ENCODE measurements at regions not wholly inside any gene's neighbourhood (a gene's known extent, or its start where the extent isn't known, plus 50 kb on each side); places are given as distances from the start of the nearest gene placed in this dataset.

DNA sequence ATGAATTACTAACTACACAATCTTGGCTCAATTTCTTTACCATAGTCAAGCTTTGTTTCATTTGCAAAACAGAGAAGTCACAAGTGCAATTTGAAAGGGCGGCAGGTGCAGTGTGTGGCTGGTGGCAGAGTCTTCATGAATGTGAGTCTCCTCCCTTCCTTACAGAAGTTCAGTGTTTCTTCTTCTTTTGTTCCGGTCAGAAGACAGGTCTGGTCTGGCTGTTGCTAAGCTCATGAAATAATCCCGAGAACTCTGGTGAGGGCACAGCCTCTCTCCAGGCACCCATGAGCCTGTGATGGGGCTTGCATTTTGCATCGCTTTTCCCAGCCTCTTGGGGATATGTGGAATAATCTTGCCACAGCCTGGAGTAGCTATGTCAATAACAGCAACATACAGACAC, 824.8 kb upstream of the SALL3 start:
- H3K4me3 ChIP-seq (ENCODE audit: low read depth, low read length), result no peak overlapping the region
- no peaks in the 10 kb centered on the region for H3K4me1 ChIP-seq (ENCODE audit: control insufficient read depth, insufficient read depth, low read length, unreplicated experiment)
- no peak overlapping the region for H2AFZ ChIP-seq (ENCODE audit: low read length, unreplicated experiment)
- no peaks in the 10 kb centered on the region for H3K36me3 ChIP-seq (ENCODE audit: insufficient read depth, low read length)
- H3K27me3 ChIP-seq (ENCODE audit: insufficient read depth, low read length), result no peaks in the 10 kb centered on the region
- no peaks in the 10 kb centered on the region for H3K79me2 ChIP-seq (ENCODE audit: control insufficient read depth, insufficient read depth, low read length, unreplicated experiment)
- no peak overlapping the region for H3K27ac ChIP-seq (ENCODE audit: low read depth, low read length)

DNA sequence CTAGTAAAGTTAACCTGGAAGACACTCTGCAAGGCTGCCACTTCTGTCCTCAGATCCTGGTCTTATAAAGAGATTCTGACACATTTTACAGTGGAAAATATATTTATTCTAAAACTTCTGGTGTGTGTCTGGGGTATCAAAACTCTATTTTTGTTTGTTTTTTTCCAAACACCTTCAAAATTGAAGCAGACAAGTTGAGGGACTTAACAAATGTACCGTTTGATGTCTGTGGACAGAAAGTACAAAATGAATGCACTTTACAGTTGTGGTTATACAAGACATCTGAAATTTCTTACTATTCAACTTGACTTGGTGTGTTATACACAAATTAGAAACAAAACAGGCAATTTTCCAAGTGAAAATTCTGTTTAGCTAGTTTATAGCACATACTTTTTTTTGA, 823.2 kb upstream of the SALL3 start:
- H3K79me2 ChIP-seq (ENCODE audit: control insufficient read depth, insufficient read depth, low read length, unreplicated experiment), result no peaks in the 10 kb centered on the region
- no peak overlapping the region for H2AFZ ChIP-seq (ENCODE audit: low read length, unreplicated experiment)
- H3K27ac ChIP-seq (ENCODE audit: low read depth, low read length), result no peak overlapping the region
- H3K36me3 ChIP-seq (ENCODE audit: insufficient read depth, low read length), result no peaks in the 10 kb centered on the region
- no peak overlapping the region for H3K4me3 ChIP-seq (ENCODE audit: low read depth, low read length)
- no peaks in the 10 kb centered on the region for H3K4me1 ChIP-seq (ENCODE audit: control insufficient read depth, insufficient read depth, low read length, unreplicated experiment)
- no peaks in the 10 kb centered on the region for H3K27me3 ChIP-seq (ENCODE audit: insufficient read depth, low read length)

DNA sequence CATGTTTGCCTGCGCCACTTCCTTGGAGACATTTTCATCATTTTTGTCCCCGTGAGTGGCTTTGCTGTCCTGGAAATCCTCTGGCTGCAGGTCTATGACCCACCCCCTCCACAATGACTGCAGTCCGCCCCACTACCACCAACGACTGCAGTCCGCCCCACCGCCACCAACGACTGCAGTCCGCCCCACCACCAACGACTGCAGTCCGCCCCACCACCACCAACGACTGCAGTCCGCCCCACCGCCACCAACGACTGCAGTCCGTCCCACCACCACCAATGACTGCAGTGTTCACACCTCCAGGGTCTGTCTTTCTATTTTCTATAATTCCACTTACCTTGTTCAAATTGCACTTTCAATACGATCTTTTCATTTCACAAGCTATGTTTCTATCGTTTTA, 820.7 kb upstream of the SALL3 start:
- Histone ChIP-seq H3K4me3 (ENCODE audit: low read depth, low read length) (no peak overlapping the region), H3K79me2 (ENCODE audit: control insufficient read depth, insufficient read depth, low read length, unreplicated experiment) (no peaks in the 10 kb centered on the region), H3K27ac (ENCODE audit: low read depth, low read length) (no peak overlapping the region), H3K4me1 (ENCODE audit: control insufficient read depth, insufficient read depth, low read length, unreplicated experiment) (no peaks in the 10 kb centered on the region), H3K36me3 (ENCODE audit: insufficient read depth, low read length) (no peaks in the 10 kb centered on the region), H2AFZ (ENCODE audit: low read length, unreplicated experiment) (no peak overlapping the region), H3K27me3 (ENCODE audit: insufficient read depth, low read length) (no peaks in the 10 kb centered on the region)

DNA sequence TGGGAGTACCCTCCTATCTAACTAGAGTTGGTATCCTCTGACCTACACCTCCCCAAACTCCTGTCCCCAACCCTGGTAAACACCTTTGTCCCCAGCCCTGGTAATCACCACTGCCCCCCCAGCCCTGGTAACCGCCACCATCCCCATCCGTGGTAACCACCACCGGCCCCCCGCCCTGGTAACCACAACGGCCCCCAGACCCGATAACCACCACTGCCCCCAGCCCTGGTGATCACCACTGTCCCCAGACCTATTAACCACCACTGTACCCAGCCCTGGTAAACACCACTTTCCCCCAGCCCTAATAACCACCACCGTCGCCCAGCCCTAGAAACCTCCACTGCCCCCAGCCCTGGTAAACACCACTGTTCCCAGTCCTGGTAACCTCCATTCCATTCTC, 820.2 kb upstream of the SALL3 start:
- H3K27ac ChIP-seq (ENCODE audit: low read depth, low read length), result no peak overlapping the region
- H3K79me2 ChIP-seq (ENCODE audit: control insufficient read depth, insufficient read depth, low read length, unreplicated experiment), result no peaks in the 10 kb centered on the region
- H3K36me3 ChIP-seq (ENCODE audit: insufficient read depth, low read length), result no peaks in the 10 kb centered on the region
- H3K4me3 ChIP-seq (ENCODE audit: low read depth, low read length), result no peak overlapping the region
- H3K4me1 ChIP-seq (ENCODE audit: control insufficient read depth, insufficient read depth, low read length, unreplicated experiment), result no peaks in the 10 kb centered on the region
- H3K27me3 ChIP-seq (ENCODE audit: insufficient read depth, low read length), result no peaks in the 10 kb centered on the region
- no peak overlapping the region for H2AFZ ChIP-seq (ENCODE audit: low read length, unreplicated experiment)

DNA sequence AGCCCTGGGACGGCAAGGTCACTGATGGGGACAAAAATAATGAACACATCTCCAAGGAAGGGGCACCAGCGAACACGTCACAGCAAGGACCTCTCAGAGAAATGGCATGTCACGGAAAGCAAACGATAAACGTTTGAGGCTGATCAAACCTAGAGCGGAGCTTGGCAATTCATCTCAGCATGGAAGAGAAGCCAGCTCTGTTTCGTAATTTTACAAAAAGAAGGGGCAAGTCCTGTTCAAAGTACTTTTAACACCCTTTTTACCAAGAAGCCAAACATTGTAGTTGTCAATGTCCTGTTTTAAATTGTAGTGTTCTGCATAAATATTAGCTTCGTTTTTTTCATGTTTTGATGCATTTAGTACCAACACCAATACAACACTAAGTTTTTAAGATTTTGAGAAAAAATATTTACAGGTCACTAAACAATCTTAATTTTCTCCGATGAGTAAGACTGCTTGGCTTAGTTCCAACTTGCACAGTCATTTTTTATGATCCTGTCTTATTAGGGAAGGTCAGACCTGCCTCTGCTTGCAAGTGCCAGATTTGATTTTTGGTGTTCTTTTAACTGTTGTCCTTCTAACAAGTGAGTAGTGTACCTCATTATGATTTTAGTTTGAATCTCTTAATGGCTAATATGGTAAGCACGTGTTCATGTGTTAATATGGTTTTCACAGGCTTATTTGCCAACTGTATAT, 818.5 kb upstream of the SALL3 start:
- Histone ChIP-seq H3K79me2 (ENCODE audit: control insufficient read depth, insufficient read depth, low read length, unreplicated experiment) (no peaks in the 10 kb centered on the region), H3K27me3 (ENCODE audit: insufficient read depth, low read length) (no peaks in the 10 kb centered on the region), H2AFZ (ENCODE audit: low read length, unreplicated experiment) (no peak overlapping the region), H3K27ac (ENCODE audit: low read depth, low read length) (no peak overlapping the region), H3K4me3 (ENCODE audit: low read depth, low read length) (no peak overlapping the region), H3K36me3 (ENCODE audit: insufficient read depth, low read length) (no peaks in the 10 kb centered on the region), H3K4me1 (ENCODE audit: control insufficient read depth, insufficient read depth, low read length, unreplicated experiment) (no peaks in the 10 kb centered on the region)

DNA sequence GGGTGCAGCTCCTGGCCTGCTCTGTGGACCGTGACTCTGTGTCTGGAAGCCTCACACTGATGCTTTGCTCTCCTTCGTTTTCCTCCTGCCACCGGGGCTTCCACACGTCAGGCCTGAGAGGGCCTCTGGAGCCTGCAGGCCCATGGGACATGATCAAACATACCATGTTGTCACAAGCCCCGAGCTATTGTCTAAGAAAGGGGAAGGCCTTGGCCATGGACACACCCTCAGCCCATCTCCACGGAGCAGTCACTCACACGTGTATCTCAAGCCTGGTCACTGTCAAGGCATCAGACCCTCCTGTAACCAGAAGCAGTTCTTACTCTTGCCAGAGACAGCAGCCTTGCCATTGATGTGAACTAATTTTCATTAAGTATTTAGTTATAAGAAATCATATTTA, 814.1 kb upstream of the SALL3 start:
- Histone ChIP-seq H3K36me3 (ENCODE audit: insufficient read depth, low read length) (no peaks in the 10 kb centered on the region), H2AFZ (ENCODE audit: low read length, unreplicated experiment) (no peak overlapping the region), H3K4me1 (ENCODE audit: control insufficient read depth, insufficient read depth, low read length, unreplicated experiment) (no peaks in the 10 kb centered on the region), H3K4me3 (ENCODE audit: low read depth, low read length) (no peak overlapping the region), H3K27ac (ENCODE audit: low read depth, low read length) (no peak overlapping the region), H3K79me2 (ENCODE audit: control insufficient read depth, insufficient read depth, low read length, unreplicated experiment) (no peaks in the 10 kb centered on the region), H3K27me3 (ENCODE audit: insufficient read depth, low read length) (no peaks in the 10 kb centered on the region)

DNA sequence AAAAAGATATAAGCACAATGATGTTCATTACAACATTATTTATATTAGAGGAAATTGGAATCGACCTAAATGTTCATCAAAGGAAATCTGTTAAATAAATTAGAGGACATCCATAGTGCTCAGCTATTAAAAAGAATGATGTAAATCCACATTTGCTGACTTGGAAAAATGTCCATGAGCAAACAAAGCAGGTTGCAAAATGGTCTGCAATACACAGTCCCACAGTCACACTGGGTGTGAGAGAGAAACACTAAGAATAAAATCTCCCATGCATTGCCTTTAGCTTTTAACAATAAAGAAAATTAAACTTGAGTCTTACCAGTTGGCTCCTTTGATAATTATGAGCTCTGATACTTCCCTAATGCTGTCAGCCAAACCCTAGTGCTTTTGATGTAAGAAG, 811.1 kb upstream of the SALL3 start:
- Histone ChIP-seq H3K4me1 (ENCODE audit: control insufficient read depth, insufficient read depth, low read length, unreplicated experiment) (no peaks in the 10 kb centered on the region), H3K36me3 (ENCODE audit: insufficient read depth, low read length) (no peaks in the 10 kb centered on the region), H3K27me3 (ENCODE audit: insufficient read depth, low read length) (no peaks in the 10 kb centered on the region), H3K4me3 (ENCODE audit: low read depth, low read length) (no peak overlapping the region), H3K79me2 (ENCODE audit: control insufficient read depth, insufficient read depth, low read length, unreplicated experiment) (no peaks in the 10 kb centered on the region), H3K27ac (ENCODE audit: low read depth, low read length) (no peak overlapping the region), H2AFZ (ENCODE audit: low read length, unreplicated experiment) (no peak overlapping the region)

DNA sequence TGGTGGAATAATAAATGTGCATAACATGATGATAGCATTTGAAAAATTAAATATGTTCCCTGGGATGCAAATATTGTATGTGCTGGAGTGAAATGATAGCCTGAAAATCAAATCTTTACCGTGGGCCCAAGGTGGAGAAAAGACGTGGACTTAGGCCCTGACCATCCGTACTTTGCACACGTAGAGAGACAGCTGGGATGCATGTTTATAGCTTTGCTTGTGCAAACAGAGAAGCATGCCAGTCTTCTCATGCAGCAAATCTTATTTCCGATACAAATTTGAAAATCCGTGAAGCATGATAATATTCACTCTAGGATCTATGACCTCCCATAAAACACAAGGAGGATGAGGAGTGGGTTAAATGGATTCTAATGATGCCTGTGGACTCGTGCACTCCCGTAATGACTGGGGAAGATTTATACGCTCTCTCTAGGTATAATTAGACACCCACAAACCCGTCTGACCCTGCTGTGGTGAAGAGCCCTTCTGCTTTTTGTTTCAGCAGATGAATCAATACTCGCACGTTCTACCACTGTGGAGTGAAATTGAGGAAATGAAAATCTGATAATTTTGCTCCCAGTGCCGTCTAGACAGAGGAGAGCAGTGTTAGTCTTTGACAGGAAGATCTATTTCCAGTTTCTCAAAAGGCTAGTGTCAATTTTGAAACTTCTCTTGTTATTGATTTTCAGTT, 810.3 kb upstream of the SALL3 start:
- Histone ChIP-seq H2AFZ (ENCODE audit: low read length, unreplicated experiment) (no peak overlapping the region), H3K4me1 (ENCODE audit: control insufficient read depth, insufficient read depth, low read length, unreplicated experiment) (no peaks in the 10 kb centered on the region), H3K27me3 (ENCODE audit: insufficient read depth, low read length) (no peaks in the 10 kb centered on the region), H3K27ac (ENCODE audit: low read depth, low read length) (no peak overlapping the region), H3K4me3 (ENCODE audit: low read depth, low read length) (no peak overlapping the region), H3K36me3 (ENCODE audit: insufficient read depth, low read length) (no peaks in the 10 kb centered on the region), H3K79me2 (ENCODE audit: control insufficient read depth, insufficient read depth, low read length, unreplicated experiment) (no peaks in the 10 kb centered on the region)

DNA sequence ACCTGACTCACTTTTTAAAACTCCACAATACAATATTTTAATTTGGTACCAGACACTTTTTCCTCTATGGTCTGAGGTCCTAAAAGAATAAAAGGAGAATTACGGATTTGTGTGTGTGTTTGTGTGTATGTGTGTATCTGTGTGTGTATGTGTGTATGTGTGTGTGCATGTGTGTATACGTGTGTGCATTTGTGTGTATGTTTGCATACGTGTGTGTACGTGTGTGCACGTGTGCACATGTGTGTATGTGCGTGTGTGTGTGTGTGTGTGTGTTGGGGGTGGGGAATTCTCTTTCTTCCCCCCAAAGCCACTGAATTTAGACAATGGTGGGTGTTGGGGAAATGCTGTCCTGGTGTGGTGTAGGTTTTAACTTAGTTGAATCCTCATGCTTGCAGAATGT, 807.7 kb upstream of the SALL3 start:
- no peaks in the 10 kb centered on the region for H3K27me3 ChIP-seq (ENCODE audit: insufficient read depth, low read length)

DNA sequence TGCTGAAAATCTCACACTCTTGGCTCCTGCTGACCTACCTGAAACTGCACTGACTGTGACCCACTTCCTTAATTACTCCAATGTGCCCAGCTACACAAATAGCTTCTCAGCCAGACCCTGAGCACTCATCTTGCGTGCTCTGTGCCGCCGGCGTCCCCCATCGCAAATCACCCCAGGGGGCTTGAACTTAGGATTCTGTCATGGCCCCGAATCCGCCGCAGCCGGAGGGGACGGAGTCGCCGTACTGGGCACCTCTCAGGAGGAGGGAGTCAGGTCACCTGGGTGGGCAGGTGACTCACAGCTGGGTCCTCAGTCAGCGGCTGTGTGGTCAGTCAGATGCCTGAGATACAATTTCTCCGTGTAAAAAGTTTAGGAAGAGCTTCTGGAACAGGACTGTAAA, 804.9 kb upstream of the SALL3 start:
- no peak overlapping the region for H3K4me3 ChIP-seq (ENCODE audit: low read depth, low read length)
- H3K79me2 ChIP-seq (ENCODE audit: control insufficient read depth, insufficient read depth, low read length, unreplicated experiment), result no peaks in the 10 kb centered on the region
- no peak overlapping the region for H2AFZ ChIP-seq (ENCODE audit: low read length, unreplicated experiment)
- H3K36me3 ChIP-seq (ENCODE audit: insufficient read depth, low read length), result no peaks in the 10 kb centered on the region
- no peak overlapping the region for H3K27ac ChIP-seq (ENCODE audit: low read depth, low read length)
- H3K27me3 ChIP-seq (ENCODE audit: insufficient read depth, low read length), result no peaks in the 10 kb centered on the region
- no peaks in the 10 kb centered on the region for H3K4me1 ChIP-seq (ENCODE audit: control insufficient read depth, insufficient read depth, low read length, unreplicated experiment)

More for the DNA sequence above, 807.7 kb upstream of the SALL3 start:
- H3K27ac ChIP-seq (ENCODE audit: low read depth, low read length), result no peak overlapping the region
- H3K4me3 ChIP-seq (ENCODE audit: low read depth, low read length), result no peak overlapping the region
- no peaks in the 10 kb centered on the region for H3K4me1 ChIP-seq (ENCODE audit: control insufficient read depth, insufficient read depth, low read length, unreplicated experiment)
- H3K36me3 ChIP-seq (ENCODE audit: insufficient read depth, low read length), result no peaks in the 10 kb centered on the region
- no peak overlapping the region for H2AFZ ChIP-seq (ENCODE audit: low read length, unreplicated experiment)
- H3K79me2 ChIP-seq (ENCODE audit: control insufficient read depth, insufficient read depth, low read length, unreplicated experiment), result no peaks in the 10 kb centered on the region

DNA sequence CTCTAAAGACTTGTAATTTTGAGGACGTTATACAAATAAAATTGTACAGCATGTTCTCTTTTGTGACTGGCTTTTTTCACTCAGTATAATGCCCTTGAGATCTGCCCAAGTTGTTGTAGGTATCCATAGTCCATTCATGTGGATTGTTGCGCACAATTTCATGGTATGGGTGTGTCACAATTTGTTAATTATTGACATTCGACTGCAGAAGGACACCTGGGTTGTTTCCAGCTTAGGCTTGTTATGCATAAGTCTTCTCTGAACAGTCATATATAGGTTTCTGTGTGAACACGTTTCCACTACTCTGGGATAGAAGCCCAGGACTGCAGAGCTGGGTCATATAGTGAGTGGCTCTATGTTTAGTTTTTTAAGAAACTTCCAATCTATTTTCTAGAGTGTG, 800.8 kb upstream of the SALL3 start:
- H3K27ac ChIP-seq (ENCODE audit: low read depth, low read length), result no peak overlapping the region

More for the DNA sequence above, 800.8 kb upstream of the SALL3 start:
- H3K27me3 ChIP-seq (ENCODE audit: insufficient read depth, low read length), result no peaks in the 10 kb centered on the region
- no peaks in the 10 kb centered on the region for H3K79me2 ChIP-seq (ENCODE audit: control insufficient read depth, insufficient read depth, low read length, unreplicated experiment)
- no peak overlapping the region for H2AFZ ChIP-seq (ENCODE audit: low read length, unreplicated experiment)
- no peak overlapping the region for H3K4me3 ChIP-seq (ENCODE audit: low read depth, low read length)
- no peaks in the 10 kb centered on the region for H3K36me3 ChIP-seq (ENCODE audit: insufficient read depth, low read length)
- no peaks in the 10 kb centered on the region for H3K4me1 ChIP-seq (ENCODE audit: control insufficient read depth, insufficient read depth, low read length, unreplicated experiment)
